ENCODE measurements at regions not wholly inside any gene's neighbourhood (a gene's known extent, or its start where the extent isn't known, plus 50 kb on each side); places are given as distances from the start of the nearest gene placed in this dataset.
"Not testable (repeated sequence)": the region's sequence is repeated elsewhere in the genome, so short reads cannot be mapped to it uniquely, and the experiment has no call there.

- no peaks in the 10 kb centered on the region for H3K79me2 ChIP-seq (replicated peaks; ENCODE audit: insufficient read depth)
- no peak overlapping the region for H3K4me3 Mint-ChIP-seq
- no peaks in the 10 kb centered on the region for H3K9me3 Mint-ChIP-seq
- H4K20me1 ChIP-seq (replicated peaks; ENCODE audit: insufficient read depth): peaks cover 2% of the 10 kb centered on the region; the same call in 1 of the 2 replicates
- H3K27ac Mint-ChIP-seq: no peak overlapping the region
- H3K4me1 ChIP-seq (ENCODE audit: insufficient read depth): no peaks in the 10 kb centered on the region
- no peak overlapping the region for H2AFZ ChIP-seq
- no peak overlapping the region for H3K27ac ChIP-seq (ENCODE audit: low read depth)
- ATAC-seq (no peak), DNase-seq (ENCODE audit: low spot score) (no peak)
- no peaks in the 10 kb centered on the region for H3K36me3 Mint-ChIP-seq (ENCODE audit: low read depth)
- H3K27me3 Mint-ChIP-seq (ENCODE audit: insufficient read depth, low read depth, poor library complexity): no peaks in the 10 kb centered on the region
- H3K36me3 ChIP-seq (ENCODE audit: insufficient read depth): no peaks in the 10 kb centered on the region
- H3K4me3 ChIP-seq: no peak overlapping the region
- TF ChIP-seq ZNF114 (CRISPR knock-in tag; IDR thresholded peaks at IDR 0.05): no peak
- TF ChIP-seq JUNB (IDR thresholded peaks at IDR 0.05; ENCODE audit: unreplicated experiment): no peak
- H3F3A ChIP-seq (replicated peaks; ENCODE audit: low read depth): no peaks in the 10 kb centered on the region
- H3K9me2 ChIP-seq (ENCODE audit: insufficient read depth): no peaks in the 10 kb centered on the region
- no peak overlapping the region for H3K4me2 ChIP-seq
- H3K27me3 ChIP-seq (ENCODE audit: insufficient read depth): no peaks in the 10 kb centered on the region
- H3K4me1 Mint-ChIP-seq: no peaks in the 10 kb centered on the region
These were observed 119.9 kb downstream of the HNMT start for GRCh38 chr2:138084206-138084605.

- H3K27ac ChIP-seq (ENCODE audit: low read depth): not testable (repeated sequence)
These were observed 121.2 kb downstream of the HNMT start for GRCh38 chr2:138085441-138085840.

GRCh38 chr2:138086576-138086975 lies 122.3 kb downstream of the HNMT start:
- no peaks in the 10 kb centered on the region for H3K27me3 Mint-ChIP-seq (ENCODE audit: insufficient read depth, low read depth, poor library complexity)
- DNase-seq (ENCODE audit: low spot score) (no peak), ATAC-seq (no peak)
- Histone ChIP-seq H3K79me2 (replicated peaks; ENCODE audit: insufficient read depth) (no peaks in the 10 kb centered on the region), H3K27ac (ENCODE audit: low read depth) (no peak overlapping the region), H3K4me2 (no peak overlapping the region), H3F3A (replicated peaks; ENCODE audit: low read depth) (no peaks in the 10 kb centered on the region), H4K20me1 (replicated peaks; ENCODE audit: insufficient read depth) (no peaks in the 10 kb centered on the region), H3K4me3 (no peak overlapping the region), H2AFZ (no peak overlapping the region), H3K9me2 (ENCODE audit: insufficient read depth) (no peaks in the 10 kb centered on the region), H3K36me3 (ENCODE audit: insufficient read depth) (no peaks in the 10 kb centered on the region), H3K27me3 (ENCODE audit: insufficient read depth) (no peaks in the 10 kb centered on the region), H3K4me1 (ENCODE audit: insufficient read depth) (no peaks in the 10 kb centered on the region)
- H3K27ac Mint-ChIP-seq: no peak overlapping the region
- no peaks in the 10 kb centered on the region for H3K36me3 Mint-ChIP-seq (ENCODE audit: low read depth)
- no peak overlapping the region for H3K4me3 Mint-ChIP-seq
- no peaks in the 10 kb centered on the region for H3K9me3 Mint-ChIP-seq
- H3K4me1 Mint-ChIP-seq: no peaks in the 10 kb centered on the region
- TF ChIP-seq ETS1 (IDR thresholded peaks at IDR 0.05): no peak
- no peak for TF ChIP-seq ZNF114 (CRISPR knock-in tag; IDR thresholded peaks at IDR 0.05)
- TF ChIP-seq ZNF331 (CRISPR knock-in tag; IDR thresholded peaks at IDR 0.05; ENCODE audit: low read depth): no peak
- TF ChIP-seq CREB1 (CRISPR knock-in tag; IDR thresholded peaks at IDR 0.05; ENCODE audit: low read depth): no peak
- no peak for TF ChIP-seq ZNF462 (CRISPR knock-in tag; IDR thresholded peaks at IDR 0.05)
- TF ChIP-seq STAT1 (IDR thresholded peaks at IDR 0.05; ENCODE audit: unreplicated experiment): no peak
- no peak for TF ChIP-seq JUNB (IDR thresholded peaks at IDR 0.05; ENCODE audit: unreplicated experiment)
- TF ChIP-seq POLR2AphosphoS5 (IDR thresholded peaks at IDR 0.05; ENCODE audit: low read depth): no peak
- no peak for TF ChIP-seq CTCF (conservative IDR thresholded peaks at IDR 0.05; ENCODE audit: low read depth in 2 of 2)

More at GRCh38 chr2:138085441-138085840, 121.2 kb downstream of the HNMT start:
- not testable (repeated sequence) for H3K27me3 ChIP-seq (ENCODE audit: insufficient read depth); H3F3A ChIP-seq (replicated peaks; ENCODE audit: low read depth); H3K9me3 Mint-ChIP-seq; H3K4me1 ChIP-seq (ENCODE audit: insufficient read depth); H3K36me3 Mint-ChIP-seq (ENCODE audit: low read depth); H3K4me1 Mint-ChIP-seq; ATAC-seq; H3K27me3 Mint-ChIP-seq (ENCODE audit: insufficient read depth, low read depth, poor library complexity); H4K20me1 ChIP-seq (replicated peaks; ENCODE audit: insufficient read depth); H3K4me3 Mint-ChIP-seq; H3K36me3 ChIP-seq (ENCODE audit: insufficient read depth); H3K4me2 ChIP-seq; H3K9me2 ChIP-seq (ENCODE audit: insufficient read depth); H2AFZ ChIP-seq; H3K4me3 ChIP-seq; H3K27ac Mint-ChIP-seq; H3K79me2 ChIP-seq (replicated peaks; ENCODE audit: insufficient read depth); DNase-seq (ENCODE audit: low spot score)

Measured in GM23338 (cell line).